ENCODE measurements at regions not wholly inside any gene's neighbourhood (a gene's known extent, or its start where the extent isn't known, plus 50 kb on each side); places are given as distances from the start of the nearest gene placed in this dataset.

DNA sequence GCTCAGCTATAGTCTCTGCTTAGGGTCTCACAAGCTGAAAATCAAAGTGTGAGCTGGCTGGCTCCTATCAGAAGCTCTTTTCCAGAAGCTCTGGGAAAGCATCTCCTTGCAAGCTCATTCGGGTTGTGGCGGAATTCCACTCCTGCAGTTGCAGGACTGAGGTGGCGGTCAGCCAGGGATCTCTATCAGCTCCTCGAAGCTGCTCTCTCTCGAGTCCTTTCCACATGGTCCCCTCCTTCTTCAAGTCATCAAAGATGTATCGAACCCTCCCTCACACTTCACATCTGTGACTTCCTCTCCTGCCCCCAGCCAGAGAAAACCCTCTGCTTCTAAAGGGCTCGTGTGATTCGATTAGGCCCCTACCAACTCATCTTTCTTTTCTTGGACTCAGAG is 141.7 kb downstream of the ZFP36L2 start:
- DNase-seq (ENCODE audit: low spot score) = no peak

DNA sequence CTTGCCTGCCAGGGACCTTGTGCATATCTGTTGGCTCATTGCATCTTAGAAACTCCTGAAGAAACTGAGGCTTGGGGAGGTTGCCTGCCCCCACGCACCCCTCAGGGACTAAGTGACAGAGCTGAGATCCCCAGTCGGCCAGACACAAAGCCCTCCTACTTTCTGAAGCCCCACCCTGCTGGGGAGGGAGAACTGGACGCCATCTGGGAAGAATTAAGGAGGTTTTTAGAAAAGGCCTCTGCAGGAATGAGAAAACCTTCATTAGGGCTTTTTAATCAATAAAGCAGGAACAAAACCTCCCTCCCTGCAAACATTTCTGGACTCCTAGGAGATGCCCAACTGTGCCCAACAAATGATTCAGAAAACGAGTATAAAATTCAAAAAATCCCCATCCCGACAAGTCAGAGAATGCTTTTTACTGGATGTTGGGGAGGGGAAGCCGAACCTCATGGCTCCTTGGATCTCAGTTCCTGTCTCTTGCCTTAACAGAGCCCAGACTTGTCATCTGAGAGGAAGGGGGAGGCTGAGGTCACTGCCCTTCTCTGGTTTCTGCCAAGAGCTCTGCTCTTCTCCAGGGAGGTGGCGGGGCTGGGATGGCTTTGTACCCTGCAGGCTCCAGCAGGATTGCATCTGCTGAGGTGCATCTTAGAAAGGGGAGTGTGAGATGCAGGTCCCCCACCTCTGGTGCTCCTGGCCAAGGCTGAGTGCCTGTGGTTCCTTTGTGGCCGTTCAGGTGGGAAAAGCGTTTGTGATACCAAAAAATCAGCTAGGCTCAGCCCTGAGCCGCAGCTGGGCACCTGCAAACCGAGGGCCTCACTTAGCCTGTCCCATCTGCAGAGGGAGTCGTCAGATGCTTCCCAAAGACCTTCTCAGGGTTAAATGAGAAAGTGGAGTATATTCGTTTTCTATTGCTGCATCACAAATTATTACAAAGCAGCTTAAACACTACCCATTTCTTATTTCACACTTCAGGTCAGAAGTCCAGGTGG is 142.4 kb downstream of the ZFP36L2 start:
- no peak for DNase-seq (ENCODE audit: low spot score)

GRCh38 chr2:43082903-43083677 is 143.3 kb downstream of the ZFP36L2 start:
- no peak for DNase-seq (ENCODE audit: low spot score)

GRCh38 chr2:43082111-43082894 is 144.1 kb downstream of the ZFP36L2 start:
- no peak for DNase-seq (ENCODE audit: low spot score)

DNA sequence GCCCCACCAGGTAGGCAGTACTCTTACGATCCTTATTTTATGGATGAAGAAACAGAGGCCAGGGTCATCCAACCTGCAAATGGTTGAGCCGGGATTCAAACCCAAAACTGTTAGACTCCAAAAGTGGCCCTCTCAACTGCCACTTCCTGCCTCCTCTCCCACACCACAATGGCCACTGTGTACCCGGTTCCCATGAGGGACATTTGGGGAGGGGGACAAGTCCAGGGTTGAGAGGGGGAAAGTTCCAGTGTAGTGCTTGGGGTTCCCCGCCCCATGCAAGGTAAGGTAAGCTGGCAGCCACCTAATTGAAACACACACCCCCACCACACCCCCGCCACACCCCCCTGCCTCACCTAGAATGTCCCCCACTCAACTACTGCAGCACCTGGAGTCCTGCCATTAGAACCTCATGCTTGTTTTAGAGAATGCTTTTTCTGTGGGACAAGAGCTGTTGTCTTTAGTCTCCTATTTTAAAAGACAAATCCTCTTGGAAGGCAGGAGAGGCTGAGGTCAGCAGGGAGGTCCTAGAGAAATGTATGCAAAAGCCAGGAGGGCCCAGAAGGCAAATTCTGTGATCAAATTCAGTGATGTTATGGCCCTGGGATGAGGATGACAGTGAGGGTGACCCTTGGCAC is 145.2 kb downstream of the ZFP36L2 start:
- no peak for DNase-seq (ENCODE audit: low spot score)

DNA sequence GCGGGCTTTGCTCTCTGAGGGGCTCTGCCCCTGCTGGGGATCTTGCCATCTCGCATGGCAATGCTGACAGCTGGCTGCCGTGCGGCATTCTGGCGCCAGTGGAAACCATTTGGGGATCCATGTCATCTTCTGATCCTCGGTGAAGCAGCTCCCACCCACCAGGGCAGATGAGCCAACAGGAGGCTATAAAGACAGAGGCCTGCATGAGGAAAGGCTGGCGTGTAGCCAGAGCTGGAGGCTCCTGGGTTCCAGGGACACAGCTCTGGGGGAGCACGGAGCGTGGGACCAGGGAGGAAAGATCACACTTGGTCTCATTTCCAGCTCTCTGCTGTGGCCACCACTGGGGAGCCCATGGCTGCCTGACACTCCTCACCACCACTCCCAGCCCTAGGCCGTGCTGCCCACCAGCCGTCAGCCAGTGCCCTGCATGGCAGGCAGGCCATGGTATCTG is 145.8 kb downstream of the ZFP36L2 start:
- no peak for DNase-seq (ENCODE audit: low spot score)

GRCh38 chr2:43078781-43079755 is 147.3 kb downstream of the ZFP36L2 start:
- no peak for DNase-seq (ENCODE audit: low spot score)

DNA sequence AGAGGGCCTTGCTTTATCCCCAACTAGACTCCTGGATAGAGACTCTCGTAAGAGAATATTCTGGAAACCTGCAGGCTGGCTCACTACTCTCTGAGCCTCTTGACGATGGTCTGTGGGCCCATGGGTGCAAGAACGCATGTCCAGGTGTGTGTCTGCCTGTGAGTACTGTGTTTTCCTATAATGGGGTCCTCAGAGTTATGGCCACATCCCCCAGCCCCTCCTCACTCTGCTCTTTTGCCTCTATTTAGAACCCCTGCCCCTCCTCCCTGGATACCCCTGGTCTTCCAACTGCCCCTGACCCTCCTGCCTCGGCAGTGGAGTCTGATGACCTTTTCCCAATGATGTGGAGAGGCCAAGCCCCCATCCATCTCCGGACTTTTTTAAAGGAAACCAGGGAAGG is 148.1 kb downstream of the ZFP36L2 start:
- DNase-seq (ENCODE audit: low spot score) = no peak

DNA sequence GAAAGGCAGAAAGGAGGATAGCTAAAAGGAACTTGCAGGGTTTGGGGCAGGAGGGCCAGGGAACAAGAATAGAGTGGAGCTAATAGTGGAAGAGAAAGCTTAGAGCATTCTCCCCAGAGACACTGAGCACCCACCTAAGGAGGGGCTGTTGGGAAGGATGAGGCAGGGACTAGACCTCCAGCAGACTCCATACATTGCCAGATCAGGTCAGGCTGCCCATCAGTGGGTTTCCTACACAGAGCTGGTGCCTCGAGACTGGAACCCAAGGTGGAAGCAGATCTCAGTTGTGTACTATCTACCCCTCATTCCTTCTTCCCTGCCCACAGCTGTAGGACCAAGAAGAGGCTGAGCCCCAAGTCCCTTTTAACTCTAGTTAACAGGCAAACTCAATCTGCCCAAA is 148.5 kb downstream of the ZFP36L2 start:
- DNase-seq (ENCODE audit: low spot score) = no peak

- DNase-seq (ENCODE audit: low spot score) = no peak
Observed at GRCh38 chr2:43076676-43077075, 149.7 kb downstream of the ZFP36L2 start.

DNA sequence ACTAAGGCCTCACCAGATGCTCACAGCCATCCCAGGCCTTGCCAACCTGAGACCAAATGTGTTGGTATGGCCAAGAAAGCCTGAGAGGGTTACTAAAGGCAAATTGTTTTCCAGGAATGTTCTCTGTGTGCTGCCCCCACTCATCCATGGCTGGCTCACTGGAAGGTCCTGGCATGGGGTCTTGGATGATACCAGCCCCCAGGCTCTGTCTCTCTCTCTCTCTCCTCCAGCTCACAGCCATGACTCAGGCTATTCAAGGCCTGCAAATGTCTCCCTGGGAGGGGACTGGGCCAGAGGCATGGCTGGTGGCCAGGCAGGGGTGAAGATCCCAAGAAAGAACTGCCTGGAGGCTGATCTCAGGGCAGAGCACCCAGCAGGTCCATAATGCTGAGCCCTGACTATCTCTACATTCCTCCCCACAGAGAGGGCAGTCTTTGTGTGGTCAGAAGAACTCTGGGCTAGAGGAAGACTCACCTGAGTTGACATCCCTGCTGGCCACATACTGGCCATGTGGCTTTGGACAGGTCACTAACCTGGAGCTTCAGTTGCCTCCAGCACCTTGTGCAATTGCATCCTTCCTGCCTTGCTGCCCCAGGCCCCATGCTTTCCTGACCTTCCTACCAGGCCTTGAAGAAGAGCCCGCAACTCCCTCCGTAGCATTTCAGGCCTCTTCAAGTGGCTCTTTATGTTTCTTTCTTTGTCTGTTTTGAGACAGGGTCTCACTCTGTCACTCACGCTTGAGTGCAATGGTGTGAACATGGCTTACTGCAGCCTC is 150.4 kb downstream of the ZFP36L2 start:
- no peak for DNase-seq (ENCODE audit: low spot score)

DNA sequence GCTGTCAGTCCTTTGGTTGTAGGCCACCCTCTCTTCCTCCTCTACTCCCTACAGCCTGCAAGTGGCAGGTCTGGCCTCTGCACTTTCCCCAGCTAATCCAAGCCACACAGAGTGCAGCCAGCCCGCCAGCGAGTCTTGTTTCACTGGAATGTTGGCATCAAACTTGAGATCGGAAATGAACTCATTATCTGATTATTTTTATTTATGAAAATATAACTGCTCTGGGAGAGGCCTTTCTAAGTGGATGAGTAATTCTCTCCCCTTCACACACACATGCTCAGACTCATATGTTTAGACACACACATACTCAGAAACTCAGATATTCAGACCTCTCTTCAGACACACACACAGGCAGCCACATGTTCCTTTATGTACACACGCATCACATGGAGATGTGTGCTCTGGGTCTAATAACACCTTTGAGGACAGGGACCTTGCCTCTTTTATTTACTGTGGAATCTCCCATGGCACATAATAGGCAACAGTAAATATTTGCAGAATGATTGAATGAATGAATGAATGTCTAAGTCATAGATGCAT is 151.3 kb downstream of the ZFP36L2 start:
- no peak for DNase-seq (ENCODE audit: low spot score)

- no peak for DNase-seq (ENCODE audit: low spot score)
Observed at GRCh38 chr2:43074592-43075053, 151.8 kb downstream of the ZFP36L2 start.

DNA sequence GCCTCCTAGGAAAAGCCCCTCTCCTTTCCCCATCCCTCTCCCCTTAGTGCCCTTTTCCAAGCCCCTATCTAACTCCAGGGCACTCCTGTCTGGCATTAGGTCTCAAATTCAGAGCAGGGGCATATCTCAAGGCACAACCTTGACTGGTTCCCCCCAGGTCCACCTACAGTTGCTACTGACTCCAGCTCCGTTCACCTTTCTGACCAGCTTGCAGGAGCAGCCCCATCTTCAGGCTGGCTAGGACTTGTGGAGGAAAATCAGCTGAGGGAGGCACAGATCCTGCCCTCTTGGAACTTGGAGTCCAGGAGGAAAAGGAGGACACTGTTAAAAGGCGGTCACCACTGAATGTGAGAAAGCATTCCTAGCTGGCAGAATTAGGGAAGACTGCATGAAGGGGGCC is 152.4 kb downstream of the ZFP36L2 start:
- no peak for DNase-seq (ENCODE audit: low spot score)

DNA sequence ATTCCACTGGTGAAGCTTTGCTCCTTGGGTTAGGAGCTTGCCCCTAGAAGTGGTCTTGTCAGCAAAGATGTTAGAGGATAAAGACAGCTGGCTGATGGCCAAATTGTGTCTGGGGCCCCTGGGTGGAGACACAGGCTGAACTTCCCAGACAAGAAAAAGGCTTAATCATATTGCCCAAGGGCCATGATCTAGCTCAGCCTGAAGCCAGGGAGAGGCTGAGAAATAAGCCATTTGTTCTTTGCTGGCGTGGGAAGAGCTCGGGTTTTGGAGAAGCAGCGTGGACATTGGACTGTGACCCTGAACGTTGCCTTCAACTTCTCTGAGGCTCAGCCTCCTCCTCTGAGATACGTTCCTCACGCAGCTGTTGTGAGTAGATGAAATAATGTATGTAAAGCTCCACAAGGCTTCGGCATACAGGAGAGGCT is 153.0 kb downstream of the ZFP36L2 start:
- DNase-seq (ENCODE audit: low spot score) = no peak

DNA sequence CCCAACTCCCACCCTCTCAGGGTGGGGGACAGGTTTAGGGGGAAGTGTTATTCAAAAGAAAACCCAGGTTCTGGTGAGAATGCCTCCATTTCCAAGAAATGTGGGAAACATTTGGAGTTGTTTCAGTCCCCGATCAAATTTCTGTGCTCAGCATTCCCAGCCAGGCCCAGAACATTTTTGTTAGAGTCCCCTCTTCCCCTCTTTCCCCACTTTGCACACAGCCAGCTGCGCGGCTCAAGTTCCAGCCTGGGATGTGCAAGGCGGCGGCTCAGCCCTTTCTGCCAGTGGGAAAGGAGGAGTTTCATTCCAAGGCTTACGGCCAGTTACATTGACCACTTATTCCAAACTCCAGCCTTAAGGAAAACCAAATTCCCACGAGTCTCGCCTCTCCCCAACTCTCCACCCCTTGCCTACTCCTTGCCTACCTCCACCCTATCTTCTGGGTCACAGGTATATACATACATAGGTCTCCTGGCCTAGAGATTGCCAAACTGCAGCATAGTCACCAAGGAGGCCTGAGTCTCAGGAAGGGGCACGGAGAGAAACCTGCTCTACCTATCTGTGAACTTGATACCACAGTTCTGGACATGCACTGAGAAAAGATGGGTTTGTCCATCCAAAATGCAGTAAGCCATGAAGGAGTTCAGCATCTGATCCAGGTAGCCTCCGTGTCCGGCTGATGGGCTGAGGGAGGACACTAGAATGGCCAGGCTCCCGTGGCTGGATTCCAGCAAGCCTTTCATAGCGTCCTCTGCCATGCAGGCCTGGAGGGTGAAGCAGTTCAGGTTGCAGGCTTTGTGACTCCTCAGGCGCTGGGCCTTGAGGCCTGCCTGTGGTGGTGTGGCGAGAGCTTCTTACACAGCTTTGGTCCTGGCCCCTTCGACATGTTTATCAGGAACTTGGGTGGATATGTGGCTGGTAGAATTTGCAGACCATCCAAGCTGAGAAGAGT is 154.5 kb downstream of the ZFP36L2 start:
- DNase-seq (ENCODE audit: low spot score) = no peak

DNA sequence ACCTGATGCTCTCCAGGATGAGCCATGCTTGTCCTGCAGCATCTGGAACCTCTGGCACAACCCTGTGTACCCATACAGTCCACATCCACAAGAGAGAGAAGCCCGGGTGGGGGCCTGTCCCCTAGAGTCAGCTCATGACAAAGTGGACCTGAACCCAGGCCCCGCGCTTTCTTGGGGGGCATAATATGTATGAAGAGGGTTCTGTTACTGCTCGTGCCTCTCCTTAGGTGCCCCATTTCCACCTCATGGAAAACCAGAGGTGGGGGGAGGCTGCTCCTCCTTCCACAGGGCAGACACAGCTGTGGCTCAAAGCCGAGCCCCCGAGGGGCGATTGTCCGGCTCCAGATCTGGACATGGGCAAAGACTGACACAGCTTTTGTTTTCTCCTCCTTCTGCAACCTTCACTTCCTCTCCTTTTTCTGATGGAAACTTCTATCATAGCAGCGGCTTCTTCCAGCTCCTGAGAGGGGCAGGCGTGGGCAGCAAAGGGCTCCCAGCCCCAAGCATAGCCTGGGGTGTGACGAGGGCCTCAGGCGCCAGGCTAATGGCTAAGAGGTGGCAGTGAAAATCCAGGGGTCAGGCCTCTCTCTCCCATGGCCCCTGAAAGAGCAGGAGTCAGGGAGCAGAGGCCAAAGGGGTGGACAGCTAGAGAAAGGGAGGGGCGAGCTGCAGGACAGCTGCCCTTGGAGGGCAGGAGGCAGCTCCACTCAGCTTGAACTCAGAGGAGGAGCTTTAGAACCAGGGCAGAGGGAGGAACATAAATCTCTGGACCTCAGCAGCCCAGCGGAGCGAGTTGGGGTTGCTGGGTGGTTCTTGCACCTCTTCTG is 155.5 kb downstream of the ZFP36L2 start:
- DNase-seq (ENCODE audit: low spot score) = no peak
